ENCODE measurements at regions not wholly inside any gene's neighbourhood (a gene's known extent, or its start where the extent isn't known, plus 50 kb on each side); places are given as distances from the start of the nearest gene placed in this dataset.

DNA sequence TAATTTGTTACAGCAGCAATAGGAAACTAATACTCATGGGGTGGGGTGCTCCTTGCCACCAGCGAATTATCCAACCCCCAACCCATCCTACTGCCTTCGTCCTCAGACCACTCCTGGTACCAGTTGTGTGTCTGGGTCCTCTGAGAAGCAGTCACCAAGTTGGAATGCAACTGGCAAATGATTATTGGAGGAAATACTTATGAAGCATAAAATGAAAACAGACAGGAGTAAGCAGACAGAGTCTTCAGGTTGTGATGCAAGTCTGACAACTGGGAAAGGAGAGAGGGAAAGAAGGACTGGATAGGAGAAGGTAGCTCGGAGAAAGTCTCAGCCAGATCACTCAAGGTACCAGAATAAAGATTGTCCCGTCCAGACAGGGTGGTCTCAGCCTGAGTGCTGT is 181.1 kb upstream of the ARID2 start:
- H3K27ac ChIP-seq (ENCODE audit: extremely low read depth, low read depth, low read length), result no peak overlapping the region
- no peak for TF ChIP-seq ZNF626 (tag by site-specific recombination; IDR thresholded peaks at IDR 0.05)
- TF ChIP-seq ZNF785 (tag by site-specific recombination; IDR thresholded peaks at IDR 0.05), result no peak
- no peak for TF ChIP-seq ZFHX2 (tag by site-specific recombination; conservative IDR thresholded peaks at IDR 0.05)
- TF ChIP-seq ZNF843 (tag by site-specific recombination; IDR thresholded peaks at IDR 0.05), result no peak
- no peak for TF ChIP-seq ZBTB7A (tag by site-specific recombination; IDR thresholded peaks at IDR 0.05; ENCODE audit: low read depth)
- TF ChIP-seq, protein P1, sequence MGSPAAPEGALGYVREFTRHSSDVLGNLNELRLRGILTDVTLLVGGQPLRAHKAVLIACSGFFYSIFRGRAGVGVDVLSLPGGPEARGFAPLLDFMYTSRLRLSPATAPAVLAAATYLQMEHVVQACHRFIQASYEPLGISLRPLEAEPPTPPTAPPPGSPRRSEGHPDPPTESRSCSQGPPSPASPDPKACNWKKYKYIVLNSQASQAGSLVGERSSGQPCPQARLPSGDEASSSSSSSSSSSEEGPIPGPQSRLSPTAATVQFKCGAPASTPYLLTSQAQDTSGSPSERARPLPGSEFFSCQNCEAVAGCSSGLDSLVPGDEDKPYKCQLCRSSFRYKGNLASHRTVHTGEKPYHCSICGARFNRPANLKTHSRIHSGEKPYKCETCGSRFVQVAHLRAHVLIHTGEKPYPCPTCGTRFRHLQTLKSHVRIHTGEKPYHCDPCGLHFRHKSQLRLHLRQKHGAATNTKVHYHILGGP (tag by site-specific recombination; IDR thresholded peaks at IDR 0.05), result no peak
- no peak for TF ChIP-seq OVOL3 (tag by site-specific recombination; IDR thresholded peaks at IDR 0.05)
- no peaks in the 10 kb centered on the region for H3K4me1 ChIP-seq (ENCODE audit: control insufficient read depth, insufficient read depth, low read length)
- H3K9me3 ChIP-seq (ENCODE audit: control insufficient read depth, insufficient read depth, low read depth, low read length), result no peaks in the 10 kb centered on the region
- CTCF ChIA-PET, result interaction anchor here (0.9 kb wide), 1 partner anchor 176 kb away, joined by 3 read pairs; no protein-coding TSS in a partner anchor
- no peaks in the 10 kb centered on the region for H3K36me3 ChIP-seq (ENCODE audit: control insufficient read depth in 2 of 2, insufficient read depth in 1 of 2, low read length in 2 of 2)
- H3K4me3 ChIP-seq (ENCODE audit: low read depth, low read length), result no peak overlapping the region
- POLR2A ChIA-PET, result no interaction called here

DNA sequence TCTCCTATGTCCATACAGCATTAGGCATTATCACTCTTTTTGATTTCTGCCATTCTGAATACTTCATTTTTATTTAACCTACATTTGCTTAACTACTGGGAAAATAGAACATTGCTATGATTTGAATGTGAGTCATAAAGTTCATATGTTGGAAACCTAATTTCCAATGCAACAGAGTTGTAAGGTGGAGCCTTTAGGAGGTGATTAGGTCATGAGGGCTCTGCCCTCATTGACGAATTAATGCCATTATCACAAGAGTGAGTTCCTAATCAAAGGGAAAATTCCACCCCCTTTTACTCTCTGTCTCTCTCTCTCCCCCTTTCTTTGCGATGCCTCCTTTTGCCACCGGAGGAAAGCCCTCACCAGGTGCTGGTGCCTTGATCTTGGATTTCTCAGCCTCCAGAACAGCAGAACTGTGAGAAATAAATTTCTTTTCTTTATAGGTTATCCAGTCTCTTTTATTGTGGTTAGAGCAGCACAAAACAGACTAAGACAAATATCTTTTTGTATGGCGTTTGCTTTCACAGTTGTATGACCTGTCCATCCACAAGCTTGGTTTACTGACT is 180.1 kb upstream of the ARID2 start:
- no peaks in the 10 kb centered on the region for H3K36me3 ChIP-seq (ENCODE audit: control insufficient read depth in 2 of 2, insufficient read depth in 1 of 2, low read length in 2 of 2)
- TF ChIP-seq, protein P2, sequence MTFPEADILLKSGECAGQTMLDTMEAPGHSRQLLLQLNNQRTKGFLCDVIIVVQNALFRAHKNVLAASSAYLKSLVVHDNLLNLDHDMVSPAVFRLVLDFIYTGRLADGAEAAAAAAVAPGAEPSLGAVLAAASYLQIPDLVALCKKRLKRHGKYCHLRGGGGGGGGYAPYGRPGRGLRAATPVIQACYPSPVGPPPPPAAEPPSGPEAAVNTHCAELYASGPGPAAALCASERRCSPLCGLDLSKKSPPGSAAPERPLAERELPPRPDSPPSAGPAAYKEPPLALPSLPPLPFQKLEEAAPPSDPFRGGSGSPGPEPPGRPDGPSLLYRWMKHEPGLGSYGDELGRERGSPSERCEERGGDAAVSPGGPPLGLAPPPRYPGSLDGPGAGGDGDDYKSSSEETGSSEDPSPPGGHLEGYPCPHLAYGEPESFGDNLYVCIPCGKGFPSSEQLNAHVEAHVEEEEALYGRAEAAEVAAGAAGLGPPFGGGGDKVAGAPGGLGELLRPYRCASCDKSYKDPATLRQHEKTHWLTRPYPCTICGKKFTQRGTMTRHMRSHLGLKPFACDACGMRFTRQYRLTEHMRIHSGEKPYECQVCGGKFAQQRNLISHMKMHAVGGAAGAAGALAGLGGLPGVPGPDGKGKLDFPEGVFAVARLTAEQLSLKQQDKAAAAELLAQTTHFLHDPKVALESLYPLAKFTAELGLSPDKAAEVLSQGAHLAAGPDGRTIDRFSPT (tag by site-specific recombination; IDR thresholded peaks at IDR 0.05), result no peak
- TF ChIP-seq SP2 (tag by site-specific recombination; IDR thresholded peaks at IDR 0.05) (no peak), ZNF791 (tag by site-specific recombination; IDR thresholded peaks at IDR 0.05) (no peak), ZNF416 (tag by site-specific recombination; IDR thresholded peaks at IDR 0.05) (no peak), ZFP37 (tag by site-specific recombination; IDR thresholded peaks at IDR 0.05) (no peak), ZNF792 (tag by site-specific recombination; IDR thresholded peaks at IDR 0.05) (no peak), ZNF514 (tag by site-specific recombination; IDR thresholded peaks at IDR 0.05) (no peak)
- TF ChIP-seq, protein P3, sequence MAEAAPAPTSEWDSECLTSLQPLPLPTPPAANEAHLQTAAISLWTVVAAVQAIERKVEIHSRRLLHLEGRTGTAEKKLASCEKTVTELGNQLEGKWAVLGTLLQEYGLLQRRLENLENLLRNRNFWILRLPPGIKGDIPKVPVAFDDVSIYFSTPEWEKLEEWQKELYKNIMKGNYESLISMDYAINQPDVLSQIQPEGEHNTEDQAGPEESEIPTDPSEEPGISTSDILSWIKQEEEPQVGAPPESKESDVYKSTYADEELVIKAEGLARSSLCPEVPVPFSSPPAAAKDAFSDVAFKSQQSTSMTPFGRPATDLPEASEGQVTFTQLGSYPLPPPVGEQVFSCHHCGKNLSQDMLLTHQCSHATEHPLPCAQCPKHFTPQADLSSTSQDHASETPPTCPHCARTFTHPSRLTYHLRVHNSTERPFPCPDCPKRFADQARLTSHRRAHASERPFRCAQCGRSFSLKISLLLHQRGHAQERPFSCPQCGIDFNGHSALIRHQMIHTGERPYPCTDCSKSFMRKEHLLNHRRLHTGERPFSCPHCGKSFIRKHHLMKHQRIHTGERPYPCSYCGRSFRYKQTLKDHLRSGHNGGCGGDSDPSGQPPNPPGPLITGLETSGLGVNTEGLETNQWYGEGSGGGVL (tag by site-specific recombination; IDR thresholded peaks at IDR 0.05), result no peak
- POLR2A ChIA-PET, result no interaction called here
- H3K9me3 ChIP-seq (ENCODE audit: control insufficient read depth, insufficient read depth, low read depth, low read length), result no peaks in the 10 kb centered on the region
- no peak overlapping the region for H3K4me3 ChIP-seq (ENCODE audit: low read depth, low read length)
- no peak overlapping the region for H3K27ac ChIP-seq (ENCODE audit: extremely low read depth, low read depth, low read length)
- H3K4me1 ChIP-seq (ENCODE audit: control insufficient read depth, insufficient read depth, low read length), result no peaks in the 10 kb centered on the region
- CTCF ChIA-PET, result no interaction called here

DNA sequence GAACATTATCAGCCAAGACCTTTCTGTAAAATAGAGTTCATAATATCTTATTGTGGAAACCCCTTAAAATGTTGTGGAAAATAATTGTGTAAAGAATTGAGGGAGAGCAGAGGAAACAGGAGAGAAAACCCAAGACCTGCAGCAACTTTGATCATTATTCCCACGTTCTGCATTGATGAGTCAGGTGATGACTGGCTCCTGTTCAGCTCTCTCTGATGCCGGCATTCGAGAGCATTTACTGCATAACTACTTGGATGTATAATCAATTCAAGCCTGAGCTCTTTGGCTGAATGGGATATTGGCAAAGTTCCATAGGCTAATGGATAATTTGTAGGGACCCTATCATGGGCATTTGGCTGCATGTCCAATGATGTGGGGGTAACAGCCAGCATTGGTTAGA is 176.3 kb upstream of the ARID2 start:
- Histone ChIP-seq H3K27ac (ENCODE audit: extremely low read depth, low read depth, low read length) (no peak overlapping the region), H3K4me3 (ENCODE audit: low read depth, low read length) (no peak overlapping the region), H3K9me3 (ENCODE audit: control insufficient read depth, insufficient read depth, low read depth, low read length) (no peaks in the 10 kb centered on the region), H3K36me3 (ENCODE audit: control insufficient read depth in 2 of 2, insufficient read depth in 1 of 2, low read length in 2 of 2) (no peaks in the 10 kb centered on the region), H3K4me1 (ENCODE audit: control insufficient read depth, insufficient read depth, low read length) (no peaks in the 10 kb centered on the region)
- ChIA-PET CTCF (interaction anchor here (0.6 to 3.3 kb wide), 4 partner anchors 10 to 1762 kb away, joined by 3 to 10 read pairs (median 4); no protein-coding TSS in a partner anchor), POLR2A (no interaction called here)
- TF ChIP-seq ZNF670 (tag by site-specific recombination; IDR thresholded peaks at IDR 0.05; ENCODE audit: low read depth) (no peak), ZBTB21 (tag by site-specific recombination; IDR thresholded peaks at IDR 0.05) (0 out of 2 replicates have a peak, but pooled peaks have one; percentile 20)
- TF ChIP-seq, protein P2 (tag by site-specific recombination; IDR thresholded peaks at IDR 0.05), result 0 out of 2 replicates have a peak, but pooled peaks have one; percentile 12
- TF ChIP-seq, protein P4, sequence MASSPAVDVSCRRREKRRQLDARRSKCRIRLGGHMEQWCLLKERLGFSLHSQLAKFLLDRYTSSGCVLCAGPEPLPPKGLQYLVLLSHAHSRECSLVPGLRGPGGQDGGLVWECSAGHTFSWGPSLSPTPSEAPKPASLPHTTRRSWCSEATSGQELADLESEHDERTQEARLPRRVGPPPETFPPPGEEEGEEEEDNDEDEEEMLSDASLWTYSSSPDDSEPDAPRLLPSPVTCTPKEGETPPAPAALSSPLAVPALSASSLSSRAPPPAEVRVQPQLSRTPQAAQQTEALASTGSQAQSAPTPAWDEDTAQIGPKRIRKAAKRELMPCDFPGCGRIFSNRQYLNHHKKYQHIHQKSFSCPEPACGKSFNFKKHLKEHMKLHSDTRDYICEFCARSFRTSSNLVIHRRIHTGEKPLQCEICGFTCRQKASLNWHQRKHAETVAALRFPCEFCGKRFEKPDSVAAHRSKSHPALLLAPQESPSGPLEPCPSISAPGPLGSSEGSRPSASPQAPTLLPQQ (tag by site-specific recombination; IDR thresholded peaks at IDR 0.05), result no peak

Data from HEK293 (cell line).